ENCODE measurements at regions not wholly inside any gene's neighbourhood (a gene's known extent, or its start where the extent isn't known, plus 50 kb on each side); places are given as distances from the start of the nearest gene placed in this dataset.

DNA sequence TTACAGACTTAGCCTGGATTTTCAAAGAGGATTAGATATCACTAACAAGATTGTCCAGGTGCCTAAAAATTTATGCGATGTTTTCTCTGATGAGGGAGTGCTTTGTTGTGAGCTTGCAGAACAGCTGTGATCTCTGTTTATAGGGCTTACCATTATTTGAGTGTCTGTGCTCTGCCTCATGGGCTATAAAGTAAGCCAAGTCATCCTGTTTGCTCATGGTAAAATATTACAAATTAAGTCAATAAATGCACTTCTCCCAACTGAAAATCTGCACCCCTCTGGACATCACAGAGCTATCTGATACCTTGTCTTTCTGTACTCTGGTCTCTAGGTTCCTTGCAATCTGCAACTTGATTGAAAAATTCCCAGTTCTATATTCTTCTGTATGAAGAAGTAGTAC lies 293.4 kb upstream of the ACTBL2 start:
- DNase-seq: no peak
- Histone ChIP-seq H3F3A (replicated peaks; ENCODE audit: insufficient read depth) (no peaks in the 10 kb centered on the region), H3K9me3 (no peaks in the 10 kb centered on the region), H3K4me3 (ENCODE audit: low read depth in 2 of 2, low read length in 1 of 2) (no peak overlapping the region), H3K79me2 (ENCODE audit: insufficient read depth) (no peaks in the 10 kb centered on the region), H3K27me3 (ENCODE audit: insufficient read depth) (no peaks in the 10 kb centered on the region), H3K27ac (ENCODE audit: low read depth in 2 of 2, low read length in 1 of 2) (no peak overlapping the region; a peak in 1 of 4 replicates), H3K36me3 (replicated peaks in 1 of 2; ENCODE audit: control insufficient read depth in 1 of 2, insufficient read depth in 2 of 2, low read length in 1 of 2) (no peaks in the 10 kb centered on the region), H3K9ac (no peak overlapping the region), H4K20me1 (ENCODE audit: insufficient read depth) (no peaks in the 10 kb centered on the region), H3K4me2 (no peak overlapping the region), H3K4me1 (ENCODE audit: control insufficient read depth in 1 of 2, insufficient read depth in 2 of 2, low read depth in 1 of 2, low read length in 1 of 2) (peaks cover 6 to 9% of the 10 kb centered on the region in 2 experiments; a peak in 3 of 4 replicates), H3K9me2 (no peaks in the 10 kb centered on the region), H2AFZ (ENCODE audit: low read depth) (no peak overlapping the region)
- TF ChIP-seq GABPA (IDR thresholded peaks at IDR 0.05; ENCODE audit: low read depth) (no peak), FOXM1 (IDR thresholded peaks at IDR 0.05; ENCODE audit: low read depth) (no peak), CHD2 (IDR thresholded peaks at IDR 0.05; ENCODE audit: low read length, partially characterized antibody) (no peak), TCF12 (IDR thresholded peaks at IDR 0.05) (no peak)
- ChIA-PET CTCF (interaction anchor here (0.7 to 8.1 kb wide), 7 partner anchors 9 to 1074 kb away, joined by 3 to 206 read pairs (median 31); partner anchors contain the start of gene PLK2), POLR2A (no interaction called here)
- WGBS (ENCODE audit: low lambda C conversion rate): 43% methylated on average over 1 of the region's 1 CpG

GRCh38 chr5:57774439-57774838 lies 291.8 kb upstream of the ACTBL2 start:
- no peak for TF ChIP-seq GABPA (IDR thresholded peaks at IDR 0.05; ENCODE audit: low read depth)
- no peak for TF ChIP-seq SIN3A (IDR thresholded peaks at IDR 0.05; ENCODE audit: borderline replicate concordance, low read depth, low read length)
- TF ChIP-seq EP300 (IDR thresholded peaks at IDR 0.05; ENCODE audit: borderline replicate concordance in 1 of 2, low read depth in 1 of 2, low read length in 1 of 2): no peak
- no peak for TF ChIP-seq NFIC (IDR thresholded peaks at IDR 0.05; ENCODE audit: borderline replicate concordance)
- no peak for TF ChIP-seq GATA2 (CRISPR knock-in tag; IDR thresholded peaks at IDR 0.05)
- TF ChIP-seq, protein P1, sequence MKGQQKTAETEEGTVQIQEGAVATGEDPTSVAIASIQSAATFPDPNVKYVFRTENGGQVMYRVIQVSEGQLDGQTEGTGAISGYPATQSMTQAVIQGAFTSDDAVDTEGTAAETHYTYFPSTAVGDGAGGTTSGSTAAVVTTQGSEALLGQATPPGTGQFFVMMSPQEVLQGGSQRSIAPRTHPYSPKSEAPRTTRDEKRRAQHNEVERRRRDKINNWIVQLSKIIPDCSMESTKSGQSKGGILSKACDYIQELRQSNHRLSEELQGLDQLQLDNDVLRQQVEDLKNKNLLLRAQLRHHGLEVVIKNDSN (IDR thresholded peaks at IDR 0.05; ENCODE audit: borderline replicate concordance, low read depth): no peak
- no peak for TF ChIP-seq TAF1 (IDR thresholded peaks at IDR 0.05; ENCODE audit: borderline replicate concordance, low read depth, low read length)
- no peak for TF ChIP-seq FOXM1 (IDR thresholded peaks at IDR 0.05; ENCODE audit: low read depth)
- TF ChIP-seq, protein P2, sequence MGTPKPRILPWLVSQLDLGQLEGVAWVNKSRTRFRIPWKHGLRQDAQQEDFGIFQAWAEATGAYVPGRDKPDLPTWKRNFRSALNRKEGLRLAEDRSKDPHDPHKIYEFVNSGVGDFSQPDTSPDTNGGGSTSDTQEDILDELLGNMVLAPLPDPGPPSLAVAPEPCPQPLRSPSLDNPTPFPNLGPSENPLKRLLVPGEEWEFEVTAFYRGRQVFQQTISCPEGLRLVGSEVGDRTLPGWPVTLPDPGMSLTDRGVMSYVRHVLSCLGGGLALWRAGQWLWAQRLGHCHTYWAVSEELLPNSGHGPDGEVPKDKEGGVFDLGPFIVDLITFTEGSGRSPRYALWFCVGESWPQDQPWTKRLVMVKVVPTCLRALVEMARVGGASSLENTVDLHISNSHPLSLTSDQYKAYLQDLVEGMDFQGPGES (IDR thresholded peaks at IDR 0.05; ENCODE audit: low read depth, low read length): no peak
- TF ChIP-seq SMC3 (IDR thresholded peaks at IDR 0.05; ENCODE audit: low read depth, low read length): no peak
- TF ChIP-seq RAD21 (IDR thresholded peaks at IDR 0.05; ENCODE audit: low read length): no peak
- CTCF ChIA-PET: interaction anchor here (0.9 to 8.1 kb wide), 6 partner anchors 32 to 687 kb away, joined by 3 to 206 read pairs (median 5); partner anchors contain the start of gene PLK2

More at GRCh38 chr5:57774439-57774838, 291.8 kb upstream of the ACTBL2 start:
- Histone ChIP-seq H2AFZ (ENCODE audit: low read depth) (no peak overlapping the region), H3K79me2 (ENCODE audit: insufficient read depth) (no peaks in the 10 kb centered on the region), H3K27ac (ENCODE audit: low read depth in 2 of 2, low read length in 1 of 2) (no peak overlapping the region), H3K27me3 (ENCODE audit: insufficient read depth) (no peaks in the 10 kb centered on the region), H3K4me1 (ENCODE audit: control insufficient read depth in 1 of 2, insufficient read depth in 2 of 2, low read depth in 1 of 2, low read length in 1 of 2) (peaks cover 0 to 9% of the 10 kb centered on the region in 2 experiments; a peak in 2 of 4 replicates), H3K9me2 (no peaks in the 10 kb centered on the region), H4K20me1 (ENCODE audit: insufficient read depth) (no peaks in the 10 kb centered on the region), H3K4me3 (ENCODE audit: low read depth in 2 of 2, low read length in 1 of 2) (no peak overlapping the region), H3K4me2 (no peak overlapping the region), H3F3A (replicated peaks; ENCODE audit: insufficient read depth) (no peaks in the 10 kb centered on the region), H3K9ac (no peak overlapping the region), H3K9me3 (no peaks in the 10 kb centered on the region), H3K36me3 (replicated peaks in 1 of 2; ENCODE audit: control insufficient read depth in 1 of 2, insufficient read depth in 2 of 2, low read length in 1 of 2) (no peaks in the 10 kb centered on the region)
- WGBS (ENCODE audit: low lambda C conversion rate): 100% methylated on average over 1 of the region's 1 CpG
- POLR2A ChIA-PET: no interaction called here
- DNase-seq: no peak
